ENCODE measurements at regions not wholly inside any gene's neighbourhood (a gene's known extent, or its start where the extent isn't known, plus 50 kb on each side); places are given as distances from the start of the nearest gene placed in this dataset.
"Not testable (repeated sequence)": the region's sequence is repeated elsewhere in the genome, so short reads cannot be mapped to it uniquely, and the experiment has no call there.

DNA sequence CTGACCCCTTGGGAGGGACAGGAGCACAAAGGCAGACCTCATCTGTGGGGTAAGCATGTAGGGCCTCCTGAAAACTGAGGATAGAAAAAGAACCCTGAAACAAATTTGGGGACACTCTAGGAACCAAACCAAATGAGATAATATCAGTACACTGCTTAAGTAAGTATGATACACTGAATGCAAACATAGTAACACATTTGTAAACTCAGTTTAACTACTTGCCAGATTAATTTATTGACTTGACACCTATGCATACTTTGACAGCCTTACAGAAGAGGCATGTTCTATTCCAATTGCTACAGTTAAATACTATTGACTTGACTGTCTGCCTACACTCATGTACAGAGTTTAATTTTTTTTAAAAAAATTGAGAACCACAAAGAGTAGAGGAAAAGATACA is 1070.8 kb upstream of the SEMA6A start:
- no peak for DNase-seq (ENCODE audit: extremely low spot score, insufficient read length, low read depth)
- no peak for FAIRE-seq

DNA sequence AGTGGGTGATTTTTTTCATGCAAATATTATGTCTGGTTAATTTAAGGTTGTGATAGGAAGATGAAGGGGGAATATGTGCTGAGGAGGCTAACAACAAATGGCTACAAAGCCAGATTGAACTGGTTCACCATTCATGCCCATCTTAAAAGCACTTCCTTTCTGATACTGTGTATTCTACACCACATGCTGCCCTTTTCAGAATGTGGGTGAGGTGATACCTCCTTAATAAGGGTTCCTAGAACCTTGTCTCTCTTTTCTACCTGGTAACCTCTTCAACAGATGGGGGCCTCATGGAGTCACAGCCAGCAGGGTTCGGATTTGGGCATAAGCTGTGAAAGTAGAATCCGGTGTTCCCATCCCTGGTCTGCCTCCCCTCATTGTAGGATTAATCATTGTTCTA is 1064.0 kb upstream of the SEMA6A start:
- DNase-seq (ENCODE audit: extremely low spot score, insufficient read length, low read depth) (no peak), FAIRE-seq (no peak)

GRCh38 chr5:117633093-117633492 is 1058.5 kb upstream of the SEMA6A start:
- FAIRE-seq = no peak
- DNase-seq (ENCODE audit: extremely low spot score, insufficient read length, low read depth) = no peak

DNA sequence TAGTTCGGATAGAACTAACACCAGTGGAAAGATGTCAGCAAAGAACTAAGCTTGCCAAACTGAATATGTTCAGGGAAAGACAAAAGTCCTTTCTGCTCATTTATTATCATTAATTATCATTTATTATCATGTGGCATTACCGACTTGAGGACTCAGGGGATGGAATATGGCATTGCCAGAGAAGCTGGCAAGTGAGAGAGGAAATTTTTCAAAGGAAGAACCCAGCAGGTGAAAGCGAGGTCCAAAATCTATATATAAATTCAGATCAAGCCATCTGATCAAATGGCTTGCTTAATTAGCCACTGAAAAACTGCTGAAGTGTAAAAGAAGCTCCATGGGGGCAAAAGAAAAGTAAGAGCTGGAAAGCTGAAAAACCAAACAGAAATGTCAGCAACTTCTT is 1049.6 kb upstream of the SEMA6A start:
- no peak for FAIRE-seq
- no peak for DNase-seq (ENCODE audit: extremely low spot score, insufficient read length, low read depth)

GRCh38 chr5:117623042-117623805 is 1048.6 kb upstream of the SEMA6A start:
- FAIRE-seq (no peak), DNase-seq (ENCODE audit: extremely low spot score, insufficient read length, low read depth) (no peak)

DNA sequence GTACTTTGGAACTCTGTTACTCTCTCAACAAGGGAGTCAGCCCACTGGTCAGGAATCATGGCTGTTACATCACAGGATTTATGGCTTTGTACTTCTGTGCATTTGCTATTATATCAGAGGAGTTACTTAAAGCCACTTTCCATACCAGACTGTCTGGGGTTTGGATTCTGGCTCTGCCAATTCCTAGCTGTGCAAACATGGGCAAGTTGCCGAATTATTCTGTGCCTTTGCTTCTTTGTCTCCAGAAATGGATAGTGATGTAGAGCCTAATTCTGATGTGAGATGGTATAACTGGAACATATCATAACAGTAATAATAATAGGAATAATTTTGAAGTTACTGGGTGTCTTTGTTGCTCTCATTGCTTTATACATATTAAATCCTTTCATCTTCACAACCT is 1047.3 kb upstream of the SEMA6A start:
- no peak for FAIRE-seq

GRCh38 chr5:117615226-117615625 is 1040.6 kb upstream of the SEMA6A start:
- DNase-seq (ENCODE audit: extremely low spot score, insufficient read length, low read depth) (no peak), FAIRE-seq (no peak)

More for the DNA sequence above, 1047.3 kb upstream of the SEMA6A start:
- no peak for DNase-seq (ENCODE audit: extremely low spot score, insufficient read length, low read depth)

DNA sequence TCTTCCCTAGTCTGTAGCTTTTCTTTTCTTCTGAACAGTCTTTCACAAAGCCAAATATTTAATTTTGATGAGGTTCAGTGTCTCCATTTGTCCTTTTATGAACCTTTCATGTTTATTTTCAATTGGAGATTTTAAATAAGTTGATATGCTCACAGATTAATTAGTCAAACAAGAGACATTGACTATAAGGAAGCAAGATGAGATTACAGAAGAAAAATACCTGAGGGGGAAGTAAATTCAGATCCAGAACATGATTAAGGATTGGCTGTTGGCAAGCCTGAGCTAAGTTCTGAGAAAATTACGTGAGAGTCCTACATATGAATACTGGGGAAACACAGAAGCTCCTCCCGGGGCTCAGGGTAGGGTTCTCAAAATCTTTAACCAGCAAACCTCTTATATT is 1039.8 kb upstream of the SEMA6A start:
- FAIRE-seq (no peak), DNase-seq (ENCODE audit: extremely low spot score, insufficient read length, low read depth) (no peak)

- no peak for DNase-seq (ENCODE audit: extremely low spot score, insufficient read length, low read depth)
- FAIRE-seq = no peak
These were observed 1030.2 kb upstream of the SEMA6A start for GRCh38 chr5:117604845-117605244.

- DNase-seq (ENCODE audit: extremely low spot score, insufficient read length, low read depth); FAIRE-seq: not testable (repeated sequence)
These were observed 1025.2 kb upstream of the SEMA6A start for GRCh38 chr5:117599811-117600210.

- FAIRE-seq (no peak), DNase-seq (ENCODE audit: extremely low spot score, insufficient read length, low read depth) (no peak)
These were observed 1019.5 kb upstream of the SEMA6A start for GRCh38 chr5:117594166-117594565.

DNA sequence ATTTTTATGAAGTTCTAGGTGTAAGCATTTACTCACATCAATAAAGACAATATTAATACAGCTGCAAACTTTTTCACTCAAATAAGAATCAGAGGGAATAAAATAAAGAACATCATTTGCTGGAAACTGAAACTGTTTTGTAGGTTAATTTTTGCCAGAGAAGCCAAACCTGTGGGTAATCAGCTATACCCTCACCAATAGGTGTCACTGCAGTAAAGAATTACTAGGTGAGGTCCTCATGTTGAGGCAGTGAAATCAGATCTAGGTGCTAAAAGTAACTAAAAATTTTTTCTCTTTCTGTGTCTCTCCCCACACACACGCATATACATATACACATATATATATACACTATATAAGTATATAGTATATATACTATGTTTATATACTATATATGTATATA is 1016.3 kb upstream of the SEMA6A start:
- FAIRE-seq (peak; percentile 68), DNase-seq (ENCODE audit: extremely low spot score, insufficient read length, low read depth) (no peak)

DNA sequence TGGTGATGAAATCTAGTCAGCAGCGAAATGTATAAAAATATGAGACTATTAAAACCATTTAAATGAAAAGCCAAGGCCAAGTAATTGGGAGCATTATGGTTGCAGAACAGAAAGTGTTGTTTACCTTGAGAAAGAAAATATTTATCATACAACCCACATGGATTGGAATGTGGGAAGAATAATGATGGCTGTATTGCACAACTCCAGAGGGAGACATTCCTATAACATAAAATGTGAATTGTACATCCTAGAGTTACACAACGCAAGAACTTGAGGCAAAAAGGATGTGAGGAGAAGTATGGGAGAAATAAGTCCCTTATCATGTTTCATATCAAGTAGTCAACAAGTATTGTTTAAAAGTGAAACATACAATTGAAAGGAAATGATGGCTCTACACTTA is 1014.0 kb upstream of the SEMA6A start:
- FAIRE-seq (no peak), DNase-seq (ENCODE audit: extremely low spot score, insufficient read length, low read depth) (no peak)

DNA sequence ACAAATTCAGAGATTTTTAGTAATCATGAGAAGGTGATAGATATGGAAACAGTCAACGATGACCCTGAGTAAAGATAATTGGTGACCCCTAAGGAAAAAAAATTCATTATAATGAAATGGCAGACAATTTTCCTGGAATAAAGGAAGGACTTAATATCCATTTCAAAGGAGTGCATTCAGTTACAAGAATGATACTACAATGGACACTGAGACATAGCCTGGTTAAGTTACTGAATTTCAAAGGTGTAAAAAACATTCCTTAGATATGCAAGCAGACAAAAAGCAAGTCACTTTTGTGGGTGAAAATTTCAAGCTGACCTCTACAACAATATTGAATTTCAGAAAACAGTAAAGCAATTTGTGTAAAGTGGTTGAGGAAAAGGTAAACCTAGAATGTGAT is 1012.5 kb upstream of the SEMA6A start:
- DNase-seq (ENCODE audit: extremely low spot score, insufficient read length, low read depth) (no peak), FAIRE-seq (no peak)

DNA sequence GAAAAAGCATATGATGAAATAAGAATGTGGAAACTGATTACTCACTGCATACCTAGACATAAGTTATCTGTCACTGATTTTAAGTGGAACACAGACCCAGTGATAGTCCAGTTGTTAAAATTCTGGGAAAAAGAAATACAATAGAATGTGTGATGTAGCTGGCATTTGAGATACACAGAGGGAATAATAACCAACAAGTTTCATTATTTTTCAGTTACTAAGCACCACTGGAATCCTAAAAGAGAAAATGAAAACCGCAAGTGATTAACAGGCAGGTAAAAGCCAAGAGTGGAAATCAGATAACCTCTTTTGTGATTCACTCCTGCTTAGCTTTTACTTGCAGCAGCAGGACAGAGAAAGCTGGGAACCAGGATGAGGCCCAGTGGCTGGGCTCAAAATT is 994.0 kb upstream of the SEMA6A start:
- DNase-seq (ENCODE audit: extremely low spot score, insufficient read length, low read depth) (no peak), FAIRE-seq (no peak)

GRCh38 chr5:117568126-117568525 is 993.5 kb upstream of the SEMA6A start:
- FAIRE-seq (no peak), DNase-seq (ENCODE audit: extremely low spot score, insufficient read length, low read depth) (no peak)

DNA sequence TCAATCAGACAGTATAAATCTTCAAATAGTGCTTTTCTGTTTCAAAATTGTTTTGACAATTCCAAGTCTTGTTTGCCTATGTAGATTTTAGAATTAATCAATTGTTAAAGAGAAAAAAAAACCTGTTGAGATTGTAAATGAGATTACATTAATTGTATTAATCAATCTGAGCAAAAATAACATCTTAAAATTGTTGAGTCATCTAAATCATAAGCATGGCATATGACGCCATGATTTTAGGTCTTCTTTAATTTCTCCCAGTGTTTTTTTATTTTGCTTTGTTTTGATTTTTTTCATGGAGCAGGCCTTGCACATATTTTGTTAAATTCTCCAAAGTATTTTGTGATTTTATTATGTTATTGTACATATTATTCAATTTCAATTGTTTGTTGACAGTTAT is 988.0 kb upstream of the SEMA6A start:
- DNase-seq (ENCODE audit: extremely low spot score, insufficient read length, low read depth) = no peak

GRCh38 chr5:117561531-117561930 is 986.9 kb upstream of the SEMA6A start:
- FAIRE-seq = no peak
- no peak for DNase-seq (ENCODE audit: extremely low spot score, insufficient read length, low read depth)

More for the DNA sequence above, 988.0 kb upstream of the SEMA6A start:
- FAIRE-seq = no peak

DNA sequence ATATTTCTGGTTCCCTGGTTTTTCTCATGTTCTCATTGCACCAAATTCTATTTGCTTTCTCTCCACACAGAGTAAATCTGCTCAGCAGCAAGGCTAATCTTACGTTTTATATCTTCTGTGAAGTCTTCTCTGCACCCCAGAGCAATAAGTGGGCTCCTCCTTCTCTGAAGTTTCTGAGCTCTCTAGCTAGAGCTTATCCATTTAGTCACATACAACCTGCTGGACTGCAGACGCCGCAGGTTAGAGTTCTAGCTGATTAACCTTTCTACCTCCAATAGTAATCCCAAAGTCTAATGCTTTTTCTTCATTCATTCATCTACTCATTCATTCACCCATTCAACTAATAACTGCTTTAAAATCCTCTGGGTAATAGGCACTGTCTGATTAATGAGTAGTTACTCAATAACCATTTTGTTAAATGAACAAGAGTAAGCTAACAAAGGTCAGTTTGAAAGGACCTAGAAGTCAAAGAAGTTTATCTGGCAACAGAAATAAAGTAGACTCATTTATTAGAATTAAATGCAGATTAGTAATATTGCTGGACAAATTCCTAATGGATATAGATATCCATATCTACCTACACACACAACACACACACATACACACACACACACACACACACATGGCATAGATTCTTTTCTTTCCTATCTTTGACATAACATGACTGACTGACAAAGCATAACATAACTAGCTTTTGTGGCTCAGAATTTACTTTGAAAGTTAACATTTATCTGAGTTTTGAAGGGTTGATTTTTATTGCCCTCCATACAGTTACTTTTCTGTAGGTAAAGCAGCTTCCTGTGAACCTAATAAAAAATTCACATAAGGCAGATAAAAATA is 984.6 kb upstream of the SEMA6A start:
- no peak for DNase-seq (ENCODE audit: extremely low spot score, insufficient read length, low read depth)
- FAIRE-seq = no peak

- DNase-seq (ENCODE audit: extremely low spot score, insufficient read length, low read depth) = no peak
- FAIRE-seq = no peak
These were observed 976.6 kb upstream of the SEMA6A start for GRCh38 chr5:117551236-117551635.

DNA sequence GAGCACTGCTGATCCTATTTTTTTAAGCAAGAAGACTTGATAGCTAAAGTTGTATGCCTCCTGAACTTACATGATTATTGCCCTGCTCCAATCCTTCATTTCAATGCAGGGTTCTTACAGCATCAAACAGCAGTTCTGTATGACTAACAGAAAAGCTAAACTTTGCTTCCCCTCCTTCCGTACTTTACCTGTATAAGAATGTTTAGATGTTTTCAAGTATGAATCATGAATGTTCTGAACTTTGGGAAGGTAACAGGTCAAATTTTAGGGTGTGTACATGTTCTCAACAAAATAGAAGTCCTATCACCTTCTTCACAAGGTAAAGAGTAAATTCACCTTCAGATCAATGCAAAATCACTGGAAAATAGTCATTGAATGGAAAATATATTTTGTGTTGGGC is 972.6 kb upstream of the SEMA6A start:
- FAIRE-seq (no peak), DNase-seq (ENCODE audit: extremely low spot score, insufficient read length, low read depth) (no peak)

All from GM18507 (cell line).